GM18858 (cell line): ENCODE measurements at regions not wholly inside any gene's neighbourhood (a gene's known extent, or its start where the extent isn't known, plus 50 kb on each side); places are given as distances from the start of the nearest gene placed in this dataset.
"Not testable (repeated sequence)": the region's sequence is repeated elsewhere in the genome, so short reads cannot be mapped to it uniquely, and the experiment has no call there.

ENCODE experiments used
- ATAC-seq: cut with Tn5 transposase; IDR thresholded peaks from one replicate; pipeline ENCODE4 v1.9.1; 2021; ENCODE audit not compliant: unreplicated experiment

DNA sequence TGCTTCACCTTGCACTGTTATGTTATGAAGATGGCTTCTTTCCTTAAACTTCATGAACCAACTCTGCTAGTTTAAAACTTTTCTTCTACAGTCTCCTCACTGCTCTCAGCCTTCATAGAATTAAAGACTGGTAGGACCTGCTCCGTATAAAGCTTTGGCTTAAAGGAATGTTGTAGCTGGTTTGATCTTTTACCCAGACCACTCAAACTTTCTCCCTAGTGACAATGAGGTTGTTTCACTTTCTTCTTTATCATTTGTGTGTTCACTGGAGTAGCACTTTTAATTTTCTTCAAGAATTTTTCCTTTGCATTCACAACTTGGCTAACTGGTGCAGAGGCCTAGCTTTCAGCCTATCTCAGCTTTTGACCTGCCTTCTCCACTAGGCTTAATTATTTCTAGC is 316.4 kb upstream of the RNF32 start:
- ATAC-seq = no peak

DNA sequence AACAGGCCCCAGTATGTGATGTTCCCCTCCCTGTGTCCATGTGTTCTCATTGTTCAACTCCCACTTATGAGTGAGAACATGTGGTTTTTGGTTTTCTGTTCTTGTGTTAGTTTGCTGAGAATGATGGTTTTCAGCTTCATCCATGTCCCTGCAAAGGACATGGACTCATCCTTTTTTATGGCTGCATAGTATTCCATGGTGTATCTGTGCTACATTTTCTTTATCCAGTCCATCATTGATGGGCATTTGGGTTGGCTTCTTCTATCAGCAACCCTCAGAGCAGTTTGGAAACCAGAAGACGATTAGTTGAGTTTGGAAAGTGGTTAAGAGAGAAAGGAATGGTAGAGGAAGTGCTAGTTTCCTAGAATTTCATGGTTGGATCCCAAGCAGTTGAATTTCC is 319.1 kb upstream of the RNF32 start:
- ATAC-seq = not testable (repeated sequence)

DNA sequence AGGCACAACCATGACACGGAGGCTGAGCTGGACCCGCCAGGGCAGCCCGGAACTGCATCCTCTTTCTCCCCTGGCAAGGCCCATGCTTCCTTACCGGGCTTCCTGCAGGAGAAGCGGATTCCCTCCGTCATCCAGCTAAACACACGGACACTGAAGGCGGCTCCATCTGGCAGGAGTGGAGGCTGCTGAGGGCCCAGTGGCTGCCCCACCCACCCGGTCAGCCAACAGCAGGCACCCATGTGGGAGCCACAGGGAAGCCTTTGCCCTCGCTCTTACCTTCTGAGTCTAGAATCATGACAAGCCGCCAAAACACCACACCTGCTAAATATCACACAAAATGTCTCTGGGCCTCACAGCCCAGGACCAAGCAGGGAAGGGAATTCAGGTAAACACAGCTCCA is 321.6 kb upstream of the RNF32 start:
- ATAC-seq = no peak

DNA sequence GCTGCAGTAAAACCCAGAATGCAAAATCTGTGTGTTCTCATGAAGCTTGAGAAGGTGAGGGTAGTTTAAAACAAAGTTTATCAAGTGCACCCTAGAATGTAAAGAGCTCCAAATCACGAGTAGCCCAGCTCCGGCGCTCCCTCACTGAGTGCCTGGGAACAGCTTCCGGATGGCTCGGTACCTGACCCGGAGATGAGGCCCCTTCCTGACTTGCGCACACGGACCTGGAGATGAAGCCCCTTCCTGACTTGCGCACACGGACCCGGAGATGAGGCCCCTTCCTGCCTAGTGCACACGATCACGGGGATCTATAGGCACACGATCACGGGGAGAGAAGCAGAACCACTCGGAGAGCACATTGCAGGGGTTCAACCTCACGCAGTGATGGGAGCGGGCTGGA is 322.1 kb upstream of the RNF32 start:
- ATAC-seq = no peak

DNA sequence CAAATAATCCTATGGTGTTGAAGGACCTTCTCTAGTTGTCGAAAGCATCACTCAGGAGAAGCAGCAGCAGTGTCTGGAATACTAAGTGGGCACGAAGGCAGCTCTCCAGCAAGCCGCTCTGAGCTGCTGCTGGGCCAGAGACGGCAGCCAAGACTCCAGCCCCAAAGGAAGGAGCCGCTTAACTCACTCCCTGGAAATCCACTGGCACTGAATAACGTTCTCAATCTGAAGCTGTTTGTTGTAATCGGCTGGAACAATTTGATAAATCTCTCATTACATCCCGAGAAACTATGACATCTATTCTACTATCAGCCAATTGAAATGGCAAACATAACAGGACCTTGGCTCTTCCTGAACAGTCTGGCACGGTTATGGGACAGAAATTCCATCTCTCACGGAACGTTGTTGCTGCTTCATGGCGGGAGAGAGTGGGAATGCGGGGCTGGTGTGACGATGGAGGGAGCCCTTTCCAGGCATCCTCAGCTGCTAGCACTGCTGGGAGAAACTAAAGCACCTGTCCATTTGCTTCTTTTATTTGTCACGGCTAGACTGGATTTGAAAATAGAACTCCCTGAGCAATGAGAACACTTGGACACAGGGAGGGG is 331.5 kb upstream of the RNF32 start:
- ATAC-seq = no peak

DNA sequence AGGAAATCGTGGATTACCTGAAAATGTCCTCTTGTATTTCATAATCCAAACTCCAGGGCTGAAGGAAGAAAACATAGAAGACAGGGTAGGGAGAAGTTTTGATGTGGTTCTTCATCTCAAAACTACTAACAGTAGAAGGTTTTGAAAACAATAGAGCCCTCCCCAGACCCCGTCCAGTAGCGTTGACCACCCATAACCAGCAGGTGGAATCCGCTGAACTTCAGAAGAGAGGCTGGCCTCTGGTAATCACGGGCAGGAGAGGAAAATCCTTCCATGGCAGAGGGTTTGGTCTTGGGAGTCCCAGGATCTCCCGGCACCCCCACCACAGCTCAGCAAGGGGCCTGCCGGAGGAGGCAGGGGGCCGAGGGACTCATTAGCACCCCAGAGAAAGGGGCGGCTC is 333.4 kb upstream of the RNF32 start:
- ATAC-seq = no peak

DNA sequence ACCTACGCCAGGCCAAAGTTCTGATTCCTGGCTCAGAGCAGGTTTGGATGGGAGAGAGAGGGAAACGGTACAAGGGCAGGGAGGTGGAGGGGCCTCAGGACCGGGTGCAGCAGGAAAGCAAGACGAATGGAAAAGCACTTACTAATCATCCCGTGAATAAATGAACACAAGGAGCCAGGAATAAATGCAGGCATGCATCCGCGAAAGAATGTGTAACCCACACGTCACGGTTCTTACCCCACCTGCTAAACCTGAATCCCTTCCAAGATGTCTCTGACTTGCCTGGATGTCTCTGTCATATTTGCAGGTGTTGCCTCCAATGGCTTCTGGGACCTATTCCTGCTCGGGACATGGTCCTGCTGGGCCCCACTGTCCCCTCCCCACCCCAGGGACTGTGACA is 335.2 kb upstream of the RNF32 start:
- no peak for ATAC-seq

DNA sequence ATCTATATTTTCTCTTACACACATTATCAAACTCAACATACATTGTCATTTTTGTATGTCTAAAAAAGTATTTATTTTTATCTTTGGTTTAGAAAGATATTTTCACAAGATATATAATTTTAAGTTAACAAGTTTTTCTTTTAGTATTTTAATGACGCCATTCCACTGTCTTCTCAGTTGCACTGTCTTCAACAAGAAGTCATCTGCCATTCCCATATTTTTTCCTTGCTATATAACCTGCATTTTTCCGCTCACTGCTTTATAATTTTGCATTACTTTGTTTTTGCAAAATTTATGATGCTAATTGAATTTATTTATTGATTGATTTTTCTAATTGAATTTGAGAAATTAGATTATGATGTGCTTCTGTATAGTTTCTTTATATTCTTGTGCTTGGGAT is 357.8 kb upstream of the RNF32 start:
- no peak for ATAC-seq

DNA sequence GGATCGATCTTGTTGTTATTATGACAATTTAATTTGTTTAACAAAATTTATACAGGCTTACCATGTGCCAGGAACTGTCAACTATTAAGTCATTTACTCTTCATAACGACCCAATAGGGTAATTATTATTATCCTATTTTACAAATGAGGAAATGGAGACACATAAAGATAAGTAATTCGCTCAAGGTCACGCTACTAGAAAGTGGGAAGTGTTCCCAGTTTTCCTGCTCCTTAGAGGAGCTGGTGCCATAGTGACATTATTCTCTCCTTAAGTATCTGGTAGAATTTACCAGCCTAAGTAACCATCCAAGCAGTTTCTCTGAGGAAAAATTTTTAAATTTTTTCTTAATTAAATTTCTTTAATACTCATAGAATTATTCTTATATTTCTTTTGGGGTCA is 360.9 kb upstream of the RNF32 start:
- ATAC-seq = no peak

DNA sequence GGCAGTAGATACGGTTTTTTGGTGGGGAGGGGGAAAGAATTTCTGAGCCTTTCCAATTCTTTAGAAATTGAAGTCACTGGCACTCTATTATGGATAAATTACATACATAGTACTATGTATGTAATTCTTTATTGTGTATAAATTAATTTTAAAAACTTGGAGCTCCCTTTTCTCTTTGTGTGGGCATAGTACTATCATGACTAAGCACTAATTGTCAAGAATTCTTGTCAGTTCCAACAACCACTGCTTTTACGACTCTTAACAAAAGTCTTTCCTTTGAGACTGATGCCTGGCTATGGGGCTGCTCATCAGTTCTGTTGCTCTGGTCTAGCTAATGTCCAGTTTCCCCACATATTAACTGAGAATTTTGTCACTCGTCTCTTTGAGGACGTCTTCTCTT is 365.3 kb upstream of the RNF32 start:
- no peak for ATAC-seq

DNA sequence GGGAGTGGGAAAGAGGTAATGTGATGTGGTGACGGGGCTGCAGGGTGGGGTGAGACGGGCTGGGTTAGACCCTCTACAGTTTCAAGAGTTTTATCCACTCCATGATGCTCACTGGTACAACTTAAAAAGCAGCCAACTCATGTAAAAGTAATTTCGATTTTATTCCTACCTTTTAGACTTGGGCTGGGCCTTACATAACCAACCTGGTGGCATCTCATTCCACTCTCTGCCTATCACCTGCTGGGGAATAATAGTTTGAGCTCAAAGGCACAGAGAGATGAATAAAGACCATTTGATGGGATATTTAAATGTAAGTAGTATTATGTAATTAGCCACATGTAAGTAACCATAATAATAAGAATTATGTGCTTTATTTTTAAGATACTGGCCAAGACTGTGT is 366.0 kb upstream of the RNF32 start:
- ATAC-seq = no peak

DNA sequence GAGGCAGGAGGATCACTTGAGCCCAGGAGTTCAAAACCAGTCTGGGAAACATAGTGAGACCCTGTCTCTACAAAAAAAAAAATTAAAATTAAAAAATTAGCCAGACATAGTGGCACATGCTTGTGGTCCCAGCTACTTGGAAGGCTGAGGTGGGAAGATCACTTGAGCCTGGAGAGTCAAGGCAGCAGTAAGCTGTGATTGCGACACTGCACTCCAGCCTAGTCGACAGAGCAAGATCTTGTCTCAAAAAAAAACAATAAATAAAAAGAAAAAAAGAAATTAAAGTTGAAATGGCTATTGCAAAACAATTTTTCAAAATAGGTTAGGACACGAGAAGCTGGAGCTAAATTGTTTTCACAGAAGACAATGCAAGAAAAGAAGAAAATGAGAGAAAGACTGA is 379.0 kb upstream of the RNF32 start:
- no peak for ATAC-seq

DNA sequence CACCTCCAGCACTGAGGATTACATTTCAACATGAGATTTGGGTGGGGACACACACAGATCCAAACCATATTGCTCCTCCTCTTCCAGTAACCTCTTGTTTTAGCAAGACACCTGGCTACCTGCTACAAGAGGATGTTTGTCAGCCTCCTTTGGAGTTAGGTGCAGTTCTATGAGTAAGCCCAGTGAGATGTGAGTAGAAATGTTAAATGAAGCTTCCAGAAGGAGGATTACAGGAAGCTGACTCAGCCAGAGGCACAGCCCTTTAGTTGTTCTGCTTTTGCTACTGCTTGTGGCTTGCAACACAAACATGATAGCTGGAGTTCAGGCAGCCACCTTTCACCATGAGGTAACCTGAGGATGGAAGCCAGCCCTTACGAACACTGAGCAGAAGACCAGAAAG is 382.7 kb upstream of the RNF32 start:
- no peak for ATAC-seq

DNA sequence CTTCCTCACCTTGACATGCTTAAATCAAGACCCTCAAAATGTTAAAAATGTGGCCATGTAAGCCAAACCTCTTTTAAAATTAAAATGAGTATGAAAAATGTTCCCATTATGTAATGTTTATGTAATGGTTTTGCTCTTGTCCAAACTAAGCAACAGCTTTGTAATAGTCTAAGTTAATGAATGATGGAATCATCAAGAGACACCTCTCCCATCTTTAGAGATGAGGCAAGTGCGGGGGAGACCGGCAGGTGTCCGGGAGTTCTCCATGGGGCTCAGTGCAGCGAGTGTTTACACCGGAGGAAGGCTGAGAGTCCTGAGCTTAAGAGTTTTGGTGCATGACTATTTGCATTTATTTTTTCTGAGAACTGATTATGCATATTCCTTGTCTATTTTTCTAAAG is 384.9 kb upstream of the RNF32 start:
- ATAC-seq = no peak

DNA sequence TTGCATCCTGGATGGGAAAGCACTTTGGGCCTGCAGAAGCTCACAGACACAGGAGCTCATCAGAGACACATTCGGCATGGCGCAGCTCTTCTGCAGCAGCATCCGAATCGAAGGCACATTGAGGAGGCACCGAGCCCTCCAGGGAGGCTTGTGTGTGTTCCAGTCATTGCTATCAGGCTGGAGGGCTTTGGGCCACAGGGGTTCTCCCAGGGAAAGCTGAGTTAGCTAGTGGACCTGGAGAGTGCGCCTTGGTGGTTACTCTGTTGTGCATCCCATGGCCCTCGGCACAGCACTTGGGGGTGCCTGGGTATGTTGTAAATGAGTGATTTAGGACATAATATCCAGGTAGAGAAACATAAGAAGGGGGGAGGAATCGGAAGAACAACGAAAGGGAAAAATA is 388.7 kb upstream of the RNF32 start:
- ATAC-seq = no peak

DNA sequence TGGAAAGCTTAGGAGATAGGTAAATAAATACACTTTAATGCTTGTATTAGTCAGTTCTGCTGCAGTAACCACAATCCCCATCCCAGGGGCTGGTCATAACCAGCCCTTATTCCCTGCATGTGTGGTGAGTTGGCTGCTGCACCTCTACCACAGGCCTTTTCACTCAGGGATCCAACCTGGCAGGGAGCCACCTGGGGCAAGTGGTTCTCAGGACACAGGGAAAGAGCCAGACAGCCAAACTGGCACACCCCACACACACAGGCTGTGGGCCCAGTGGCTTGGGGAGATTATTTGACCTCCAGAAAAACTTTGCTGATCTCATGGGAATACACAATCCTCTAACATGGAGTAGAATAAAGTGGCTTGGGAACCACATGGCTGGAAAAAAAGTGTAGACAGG is 400.0 kb upstream of the RNF32 start:
- no peak for ATAC-seq

DNA sequence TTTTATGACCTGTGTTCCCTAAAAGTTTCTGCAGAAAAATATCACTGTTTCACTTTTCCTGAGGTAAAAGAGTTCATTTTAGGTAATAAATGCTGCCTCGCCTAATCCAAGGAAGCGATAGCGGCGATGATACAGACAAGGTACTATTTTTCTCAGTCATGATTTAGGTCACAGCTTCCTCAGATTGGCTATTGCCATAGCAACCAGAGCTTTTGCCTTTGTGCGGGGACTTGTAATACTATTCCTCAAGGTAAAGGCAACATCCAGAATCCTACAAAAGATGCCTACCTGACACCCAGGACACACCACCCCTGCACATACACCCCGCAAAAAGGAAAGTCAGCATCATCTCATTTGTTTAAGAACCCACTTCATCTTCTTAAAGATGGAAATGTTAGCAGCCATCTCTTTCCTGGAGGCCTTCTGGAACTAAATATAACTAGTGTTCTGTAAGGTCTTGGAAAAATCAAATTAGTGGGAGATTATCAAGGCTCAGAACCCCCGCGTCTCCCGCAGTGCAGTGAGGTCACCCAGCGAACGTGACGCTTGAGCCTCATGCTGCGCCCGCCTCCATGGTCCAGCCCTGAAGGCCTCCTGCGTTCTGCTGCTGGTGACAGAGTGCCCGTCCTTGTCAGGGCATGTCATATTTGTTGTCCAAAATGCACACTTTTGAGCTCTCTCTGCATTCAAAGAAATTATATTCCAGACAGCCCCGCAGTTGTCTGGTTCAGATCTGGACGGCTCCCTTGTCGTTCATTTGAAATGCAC is 402.0 kb upstream of the RNF32 start:
- ATAC-seq = no peak

DNA sequence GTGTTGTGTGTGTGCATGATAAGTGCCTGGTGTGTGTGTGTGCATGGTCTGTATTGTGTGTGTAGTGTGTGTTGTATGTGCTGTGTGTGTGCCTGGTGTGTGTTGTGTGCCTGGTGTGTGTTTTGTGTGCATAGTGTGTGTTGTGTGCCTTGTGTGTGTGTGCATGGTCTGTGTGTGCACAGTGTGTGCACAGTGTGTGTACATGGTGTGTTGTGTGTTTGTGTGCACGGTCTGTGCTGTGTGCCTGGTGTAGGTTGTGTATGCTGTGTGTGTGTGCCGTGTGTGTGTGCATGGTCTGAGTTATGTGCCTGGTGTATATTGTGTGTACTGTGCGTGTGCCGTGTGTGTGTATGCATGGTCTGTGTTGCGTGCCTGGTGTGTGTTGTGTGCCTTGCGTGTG is 403.0 kb upstream of the RNF32 start:
- ATAC-seq = no peak

DNA sequence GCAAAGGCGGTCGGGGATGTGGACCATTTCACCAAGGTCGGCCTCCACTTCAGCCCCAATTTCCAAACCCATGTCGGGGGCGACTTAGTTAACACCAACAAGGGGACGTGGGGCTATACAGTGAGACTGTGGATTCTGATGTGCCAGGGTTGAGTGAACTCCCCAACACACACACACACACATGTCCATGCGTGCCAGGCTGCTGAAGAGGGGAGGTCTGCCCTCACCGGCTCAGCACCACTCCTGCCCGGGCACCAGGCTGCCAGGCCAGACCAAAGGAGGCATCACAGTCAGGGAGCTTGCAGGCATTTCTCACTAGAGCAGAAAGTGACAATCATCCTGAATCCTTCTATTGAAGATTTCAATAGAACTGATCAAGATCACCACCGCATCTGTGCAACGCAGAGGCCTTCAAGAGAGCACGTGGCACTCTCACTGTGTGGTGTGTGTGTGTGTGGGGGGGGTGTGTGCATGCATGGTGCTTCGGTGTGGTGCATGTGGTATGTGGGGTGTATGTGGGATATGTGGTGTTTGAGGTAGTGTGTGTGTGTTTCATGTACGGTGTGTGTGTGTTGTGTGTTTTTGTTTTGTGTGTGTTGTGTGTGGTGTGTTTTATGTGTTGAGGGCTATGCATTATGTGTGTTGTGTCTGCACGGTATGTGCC is 403.5 kb upstream of the RNF32 start:
- ATAC-seq = no peak

DNA sequence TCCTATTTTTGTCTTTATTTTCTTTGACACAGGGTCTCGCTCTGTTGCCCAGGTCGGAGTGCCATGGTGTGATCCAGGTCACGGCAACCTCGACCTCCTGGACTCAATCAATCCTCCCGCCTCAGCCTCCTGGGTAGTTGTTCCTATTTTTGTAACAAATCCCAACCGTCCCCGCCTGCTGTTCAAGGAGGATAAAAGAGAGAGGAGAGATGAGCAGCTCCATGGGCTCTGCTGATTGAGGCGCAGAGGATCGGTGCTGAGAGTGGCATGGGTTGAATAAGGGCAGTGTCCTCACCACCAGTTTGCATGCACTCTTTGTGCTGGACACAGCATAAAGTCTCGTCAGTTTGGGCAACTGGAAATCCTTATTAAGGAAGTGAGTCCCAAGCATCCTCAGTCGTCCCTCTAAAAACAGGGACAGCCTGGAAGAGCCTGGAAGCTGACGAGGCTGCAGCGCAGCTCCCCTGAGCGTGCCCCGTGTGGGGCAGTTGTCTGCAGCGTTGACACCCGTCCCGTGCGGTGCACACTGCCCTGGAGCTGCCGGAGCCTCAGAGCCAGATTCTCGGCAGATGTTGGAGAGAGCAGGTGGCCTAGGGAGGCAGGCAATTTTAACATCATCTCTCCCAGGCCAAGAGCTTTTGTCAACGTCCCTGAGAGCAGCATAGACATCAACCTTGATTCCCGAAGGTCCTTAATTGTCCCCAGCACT is 404.2 kb upstream of the RNF32 start:
- ATAC-seq = no peak

DNA sequence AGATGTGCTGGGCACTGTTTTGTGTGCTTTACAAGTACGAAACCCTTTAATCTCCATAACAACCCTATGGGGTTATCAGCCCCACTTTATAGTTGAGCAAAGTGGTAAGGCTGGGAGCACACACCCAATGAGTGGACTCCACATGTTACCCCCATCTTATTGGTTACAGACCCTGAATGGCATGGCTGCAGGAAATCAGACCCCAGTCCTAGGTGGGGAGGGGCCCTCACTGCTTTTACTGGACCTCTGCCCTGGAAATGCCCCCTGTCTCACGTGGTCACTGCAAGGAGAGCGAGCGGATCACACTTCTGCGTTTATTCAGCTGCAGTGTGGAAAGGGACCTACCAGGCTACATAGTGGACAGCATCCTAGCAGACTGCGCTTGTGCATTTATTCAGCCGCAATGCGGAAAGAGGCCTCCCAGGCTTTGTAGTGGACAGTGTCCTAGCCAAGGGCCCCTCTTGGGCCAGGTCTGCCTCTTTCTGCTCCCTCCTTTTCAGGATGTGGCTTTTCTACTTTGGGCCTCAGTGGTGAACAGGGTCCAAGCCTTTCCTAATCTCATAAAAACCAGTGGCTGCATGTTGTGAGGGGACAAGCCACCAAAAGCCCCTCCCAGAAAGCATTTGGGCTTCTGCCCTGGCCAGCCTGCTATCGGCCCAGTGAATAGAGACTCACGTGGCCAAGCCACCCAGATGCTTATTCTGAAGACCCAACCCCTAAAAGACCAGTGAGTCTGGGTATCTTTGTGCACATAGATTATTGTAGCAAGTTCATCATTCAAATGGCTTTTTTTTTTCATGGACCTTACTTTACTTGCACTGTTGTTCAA is 405.7 kb upstream of the RNF32 start:
- no peak for ATAC-seq
